HG02840 (cell line): ENCODE measurements at regions not wholly inside any gene's neighbourhood (a gene's known extent, or its start where the extent isn't known, plus 50 kb on each side); places are given as distances from the start of the nearest gene placed in this dataset.
"Not testable (repeated sequence)": the region's sequence is repeated elsewhere in the genome, so short reads cannot be mapped to it uniquely, and the experiment has no call there.

Experiments used
- ATAC-seq: cut with Tn5 transposase; IDR thresholded peaks from one replicate; pipeline ENCODE4 v1.9.1; 2021; ENCODE audit warnings: mild to moderate bottlenecking, moderate library complexity, moderate number of reproducible peaks; ENCODE audit not compliant: unreplicated experiment, low FRiP score

GRCh38 chr4:127414951-127415606, 217.7 kb upstream of the INTU start:
- no peak for ATAC-seq

- no peak for ATAC-seq
Measured at GRCh38 chr4:127416115-127416514, 216.6 kb upstream of the INTU start.

GRCh38 chr4:127417885-127418535, 214.7 kb upstream of the INTU start:
- ATAC-seq: no peak

- no peak for ATAC-seq
Measured at GRCh38 chr4:127419431-127419830, 213.3 kb upstream of the INTU start.

GRCh38 chr4:127421437-127421836, 211.3 kb upstream of the INTU start:
- ATAC-seq: no peak

- no peak for ATAC-seq
Measured at GRCh38 chr4:127425202-127425845, 207.4 kb upstream of the INTU start.

- no peak for ATAC-seq
Measured at GRCh38 chr4:127425851-127426250, 206.9 kb upstream of the INTU start.

GRCh38 chr4:127441571-127441970, 191.2 kb upstream of the INTU start:
- no peak for ATAC-seq

- ATAC-seq: no peak
Measured at GRCh38 chr4:127445471-127445870, 187.3 kb upstream of the INTU start.

GRCh38 chr4:127446427-127446885, 186.3 kb upstream of the INTU start:
- ATAC-seq: no peak

- ATAC-seq: no peak
Measured at GRCh38 chr4:127448986-127449385, 183.8 kb upstream of the INTU start.

GRCh38 chr4:127449449-127449848, 183.3 kb upstream of the INTU start:
- no peak for ATAC-seq

- no peak for ATAC-seq
Measured at GRCh38 chr4:127450276-127450675, 182.5 kb upstream of the INTU start.

- no peak for ATAC-seq
Measured at GRCh38 chr4:127463883-127464282, 168.9 kb upstream of the INTU start.

- ATAC-seq: no peak
Measured at GRCh38 chr4:127469542-127469941, 163.2 kb upstream of the INTU start.

- ATAC-seq: no peak
Measured at GRCh38 chr4:127469959-127470809, 162.6 kb upstream of the INTU start.

GRCh38 chr4:127478271-127478670, 154.5 kb upstream of the INTU start:
- not testable (repeated sequence) for ATAC-seq

- no peak for ATAC-seq
Measured at GRCh38 chr4:127479031-127479622, 153.6 kb upstream of the INTU start.

- no peak for ATAC-seq
Measured at GRCh38 chr4:127482049-127482448, 150.7 kb upstream of the INTU start.

- no peak for ATAC-seq
Measured at GRCh38 chr4:127484117-127484516, 148.6 kb upstream of the INTU start.
